ENCODE measurements at regions not wholly inside any gene's neighbourhood (a gene's known extent, or its start where the extent isn't known, plus 50 kb on each side); places are given as distances from the start of the nearest gene placed in this dataset.
A peak's percentile ranks its signal among the peaks of the same experiment; 100 is the strongest.
"Not testable (repeated sequence)": the region's sequence is repeated elsewhere in the genome, so short reads cannot be mapped to it uniquely, and the experiment has no call there.

DNA sequence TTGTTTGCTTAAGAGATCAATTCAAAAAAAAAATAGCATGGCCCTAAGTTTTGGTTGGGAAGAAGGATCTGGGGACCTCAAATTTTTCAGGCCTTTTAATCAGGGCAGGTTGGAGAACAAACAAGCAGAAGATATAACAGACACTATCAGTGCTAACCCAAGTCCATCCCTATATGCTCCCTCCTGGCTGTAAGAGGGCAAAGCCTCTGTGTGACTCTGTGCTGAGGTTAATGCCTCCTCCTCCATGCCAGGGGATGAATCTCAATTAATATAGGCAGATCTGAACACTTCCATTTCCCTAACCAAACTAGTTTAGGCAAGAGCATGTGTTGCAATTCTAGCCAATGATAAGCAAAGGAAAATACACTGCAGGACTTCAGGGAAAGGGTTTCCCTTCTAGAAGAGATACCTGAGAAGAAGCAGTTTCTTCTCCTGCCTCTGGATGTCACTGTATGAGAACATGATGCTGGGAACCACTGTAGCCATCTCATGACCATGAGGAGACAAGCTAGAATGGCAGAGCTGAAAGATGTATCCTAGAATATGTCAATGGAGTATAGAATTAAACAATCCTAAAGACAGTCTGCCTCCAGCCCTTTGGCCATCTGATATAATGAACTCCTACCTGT is 76.0 kb downstream of the CHD9NB start:
- in situ Hi-C loops (cut with MboI; ENCODE audit: low pct_unique_long_range_greater_than_20kb, low sequenced_read_pairs): no loop called here
- DNase-seq: peak; percentile 6

DNA sequence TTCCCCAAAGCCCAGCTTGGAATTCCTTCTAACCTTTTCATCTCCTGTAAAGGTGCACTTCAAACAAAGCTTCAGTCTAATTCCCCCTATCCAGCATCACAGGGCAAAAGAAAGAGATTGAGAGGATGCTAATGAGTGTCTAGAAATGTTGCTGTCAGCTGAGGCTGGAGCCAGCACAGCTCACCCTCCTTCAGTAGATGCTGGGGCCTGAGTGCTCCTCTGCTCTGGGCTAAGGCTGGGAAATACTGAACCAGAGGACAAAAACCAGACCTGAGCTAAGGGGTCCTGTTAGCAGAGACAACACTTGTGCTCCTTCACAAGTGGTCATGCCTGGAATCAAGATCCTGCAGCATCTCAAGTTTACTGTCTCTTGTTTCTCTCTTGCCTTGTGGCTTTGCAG is 85.0 kb downstream of the CHD9NB start:
- in situ Hi-C loops (cut with MboI; ENCODE audit: low pct_unique_long_range_greater_than_20kb, low sequenced_read_pairs): no loop called here
- DNase-seq: no peak

- in situ Hi-C loops (cut with MboI; ENCODE audit: low pct_unique_long_range_greater_than_20kb, low sequenced_read_pairs): no loop called here
- no peak for DNase-seq
These were observed 88.4 kb downstream of the CHD9NB start for GRCh38 chr16:52964290-52964689.

DNA sequence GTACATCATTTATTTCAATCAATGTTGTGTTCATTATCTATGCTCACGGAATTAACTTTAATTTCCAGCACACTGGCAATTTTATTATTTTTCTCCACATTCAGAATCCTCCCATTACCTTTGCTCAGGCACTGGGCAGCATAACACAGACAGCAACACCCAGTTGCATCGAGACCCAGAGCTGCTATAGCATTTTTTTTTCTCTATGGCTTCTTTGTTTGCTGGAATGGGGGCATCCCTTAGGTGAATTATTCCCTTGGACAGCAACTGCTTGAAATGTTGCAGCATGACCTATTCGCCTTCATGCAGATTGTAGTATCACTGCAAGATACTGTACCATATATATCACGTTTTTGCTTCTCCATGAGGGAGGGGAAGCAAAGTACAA is 88.8 kb downstream of the CHD9NB start:
- no peak for DNase-seq
- in situ Hi-C loops (cut with MboI; ENCODE audit: low pct_unique_long_range_greater_than_20kb, low sequenced_read_pairs): no loop called here

GRCh38 chr16:52963212-52963854 is 89.4 kb downstream of the CHD9NB start:
- DNase-seq: no peak
- in situ Hi-C loops (cut with MboI; ENCODE audit: low pct_unique_long_range_greater_than_20kb, low sequenced_read_pairs): no loop called here

DNA sequence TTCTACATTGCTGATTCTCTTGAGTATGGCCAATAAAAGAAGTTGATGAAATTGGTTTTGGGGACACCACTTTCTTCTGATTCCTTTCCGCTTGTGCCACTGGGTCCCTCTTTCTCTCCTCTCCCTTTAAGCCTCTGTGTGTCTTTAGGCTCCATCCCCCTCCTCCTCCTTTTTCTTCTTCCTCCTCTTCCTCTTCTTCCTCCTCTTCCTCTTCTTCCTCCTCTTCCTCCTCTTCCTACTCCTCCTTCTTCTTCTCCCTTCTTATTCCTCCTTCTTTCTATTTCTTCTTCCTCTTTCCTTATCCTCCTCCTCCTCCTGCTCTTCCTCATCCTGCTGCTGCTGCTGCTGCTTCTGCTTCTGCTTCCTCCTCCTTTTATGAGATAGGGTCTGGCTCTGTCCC is 93.7 kb downstream of the CHD9NB start:
- in situ Hi-C loops (cut with MboI; ENCODE audit: low pct_unique_long_range_greater_than_20kb, low sequenced_read_pairs): no loop called here
- no peak for DNase-seq

DNA sequence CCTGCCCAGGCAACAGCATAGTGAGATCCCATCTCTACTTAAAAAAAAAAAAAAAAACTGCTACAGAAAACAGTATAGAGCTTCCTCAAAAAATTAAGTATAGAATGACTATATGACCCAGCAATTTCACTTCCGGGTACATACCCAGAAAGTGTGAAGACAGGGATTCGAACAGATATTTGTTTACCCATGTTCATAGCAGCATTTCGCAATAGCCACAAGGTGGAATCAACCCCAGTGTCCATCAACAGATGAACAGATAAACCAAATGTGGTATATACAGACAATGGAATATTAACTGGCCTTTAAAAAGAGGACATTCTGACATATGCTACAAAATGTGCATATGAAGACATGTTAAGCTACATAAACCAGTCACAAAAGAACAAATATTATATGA is 95.5 kb downstream of the CHD9NB start:
- in situ Hi-C loops (cut with MboI; ENCODE audit: low pct_unique_long_range_greater_than_20kb, low sequenced_read_pairs): no loop called here
- no peak for DNase-seq

DNA sequence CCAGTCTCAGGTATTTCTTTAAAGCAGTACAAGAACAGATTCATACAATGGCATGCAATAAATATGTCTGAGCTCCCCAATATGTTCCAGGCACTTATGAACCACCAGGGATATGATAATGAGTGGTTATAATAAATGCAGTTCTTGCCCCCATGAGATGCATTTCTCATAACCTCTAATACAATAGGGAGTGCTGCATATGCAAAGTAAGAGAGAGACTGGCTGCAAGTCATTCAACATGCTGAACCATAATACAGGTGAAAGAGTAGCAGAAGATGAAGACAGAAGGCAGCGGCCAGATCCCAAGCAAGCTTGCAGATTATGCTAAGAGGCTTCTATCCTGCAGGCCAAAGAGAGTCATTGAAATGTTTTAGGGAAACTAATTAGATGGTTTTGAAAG is 96.7 kb downstream of the CHD9NB start:
- no peak for DNase-seq
- in situ Hi-C loops (cut with MboI; ENCODE audit: low pct_unique_long_range_greater_than_20kb, low sequenced_read_pairs): no loop called here

- no peak for DNase-seq
- in situ Hi-C loops (cut with MboI; ENCODE audit: low pct_unique_long_range_greater_than_20kb, low sequenced_read_pairs): no loop called here
These were observed 99.5 kb downstream of the CHD9NB start for GRCh38 chr16:52953215-52953614.

- DNase-seq: no peak
- in situ Hi-C loops (cut with MboI; ENCODE audit: low pct_unique_long_range_greater_than_20kb, low sequenced_read_pairs): no loop called here
These were observed 103.8 kb downstream of the CHD9NB start for GRCh38 chr16:52948946-52949345.

DNA sequence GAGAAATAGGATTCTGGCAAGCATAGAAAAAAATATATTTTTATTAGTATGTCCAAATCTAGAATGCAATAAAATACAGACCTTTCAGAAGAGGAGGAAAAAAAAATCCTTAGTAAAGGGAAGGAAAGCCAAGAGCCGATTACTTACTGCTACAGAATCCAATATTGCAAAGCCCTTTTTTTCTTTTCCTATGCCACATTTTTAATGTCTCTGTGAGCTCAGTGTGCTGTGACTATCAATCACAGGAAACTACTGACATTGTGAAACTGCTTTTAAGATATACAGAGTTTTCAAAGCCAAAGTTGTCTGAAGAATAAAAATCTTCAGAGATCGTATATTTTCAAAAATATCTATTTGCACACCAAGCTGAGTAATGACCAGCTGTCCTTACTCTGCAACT is 120.4 kb downstream of the CHD9NB start:
- in situ Hi-C loops (cut with MboI; ENCODE audit: low pct_unique_long_range_greater_than_20kb, low sequenced_read_pairs): no loop called here
- no peak for DNase-seq

- DNase-seq: no peak
- in situ Hi-C loops (cut with MboI; ENCODE audit: low pct_unique_long_range_greater_than_20kb, low sequenced_read_pairs): no loop called here
These were observed 123.0 kb downstream of the CHD9NB start for GRCh38 chr16:52929478-52930400.

GRCh38 chr16:52928955-52929354 is 123.7 kb downstream of the CHD9NB start:
- in situ Hi-C loops (cut with MboI; ENCODE audit: low pct_unique_long_range_greater_than_20kb, low sequenced_read_pairs): no loop called here
- DNase-seq: no peak

- in situ Hi-C loops (cut with MboI; ENCODE audit: low pct_unique_long_range_greater_than_20kb, low sequenced_read_pairs): no loop called here
- no peak for DNase-seq
These were observed 127.6 kb downstream of the CHD9NB start for GRCh38 chr16:52925143-52925542.

- in situ Hi-C loops (cut with MboI; ENCODE audit: low pct_unique_long_range_greater_than_20kb, low sequenced_read_pairs): no loop called here
- DNase-seq: no peak
These were observed 128.5 kb downstream of the CHD9NB start for GRCh38 chr16:52924162-52924561.

DNA sequence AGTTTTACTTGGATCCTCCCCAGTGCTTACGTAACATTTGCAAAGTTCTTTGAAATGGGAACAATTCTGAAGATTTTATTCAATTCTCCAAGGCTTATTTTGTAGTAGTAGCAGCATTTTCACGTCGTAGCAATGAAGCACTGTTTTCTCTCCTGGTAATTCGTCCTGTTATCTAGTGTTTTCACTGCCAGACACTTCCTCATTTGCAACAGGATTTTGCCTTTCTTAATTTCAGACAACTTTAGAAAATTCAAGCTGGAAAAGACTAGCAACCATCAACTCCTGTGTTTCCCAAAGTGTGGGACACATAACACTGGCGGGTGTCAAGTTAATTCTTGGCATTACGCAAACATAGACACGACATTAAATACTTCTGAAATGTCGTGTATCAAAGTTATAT is 131.6 kb downstream of the CHD9NB start:
- DNase-seq: no peak
- in situ Hi-C loops (cut with MboI; ENCODE audit: low pct_unique_long_range_greater_than_20kb, low sequenced_read_pairs): no loop called here

DNA sequence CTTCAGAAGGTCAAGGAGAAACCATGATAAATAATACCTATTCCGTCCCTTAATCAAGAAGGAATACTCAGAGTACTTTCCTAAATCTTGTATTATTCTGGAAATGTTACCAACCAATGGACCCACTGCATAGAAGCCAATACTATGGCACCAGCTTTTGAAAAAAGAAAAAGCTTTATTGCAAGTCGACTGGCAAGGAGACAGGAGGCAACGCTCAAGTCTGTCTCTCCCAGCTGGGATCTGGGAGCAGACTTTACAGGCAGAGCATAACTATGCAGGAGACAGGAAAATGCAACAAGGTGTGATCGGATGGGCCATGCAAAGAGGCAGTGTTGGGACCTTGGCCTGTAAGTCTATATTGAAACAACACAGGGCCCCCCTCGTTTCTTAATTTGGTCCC is 132.4 kb downstream of the CHD9NB start:
- in situ Hi-C loops (cut with MboI; ENCODE audit: low pct_unique_long_range_greater_than_20kb, low sequenced_read_pairs): no loop called here
- DNase-seq: no peak

DNA sequence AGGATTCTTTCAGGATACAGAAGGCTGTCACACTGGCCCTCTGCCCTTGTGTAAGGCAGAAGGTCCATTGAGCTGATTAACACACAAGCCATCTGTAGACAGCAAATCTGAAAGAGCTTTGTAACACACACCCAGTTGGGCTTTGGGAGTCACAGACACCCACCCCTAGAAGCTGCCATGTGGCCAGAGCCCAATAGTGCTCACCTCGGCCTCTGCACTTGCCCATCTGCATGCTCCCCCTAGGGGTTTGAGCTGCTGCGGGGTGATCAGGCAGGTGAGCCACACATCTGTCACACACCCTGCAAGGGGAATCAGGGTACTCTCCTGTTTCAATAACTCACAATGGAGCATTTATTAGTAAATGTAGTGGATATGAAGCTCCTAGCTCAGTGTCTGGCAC is 138.3 kb downstream of the CHD9NB start:
- DNase-seq: no peak
- in situ Hi-C loops (cut with MboI; ENCODE audit: low pct_unique_long_range_greater_than_20kb, low sequenced_read_pairs): no loop called here

DNA sequence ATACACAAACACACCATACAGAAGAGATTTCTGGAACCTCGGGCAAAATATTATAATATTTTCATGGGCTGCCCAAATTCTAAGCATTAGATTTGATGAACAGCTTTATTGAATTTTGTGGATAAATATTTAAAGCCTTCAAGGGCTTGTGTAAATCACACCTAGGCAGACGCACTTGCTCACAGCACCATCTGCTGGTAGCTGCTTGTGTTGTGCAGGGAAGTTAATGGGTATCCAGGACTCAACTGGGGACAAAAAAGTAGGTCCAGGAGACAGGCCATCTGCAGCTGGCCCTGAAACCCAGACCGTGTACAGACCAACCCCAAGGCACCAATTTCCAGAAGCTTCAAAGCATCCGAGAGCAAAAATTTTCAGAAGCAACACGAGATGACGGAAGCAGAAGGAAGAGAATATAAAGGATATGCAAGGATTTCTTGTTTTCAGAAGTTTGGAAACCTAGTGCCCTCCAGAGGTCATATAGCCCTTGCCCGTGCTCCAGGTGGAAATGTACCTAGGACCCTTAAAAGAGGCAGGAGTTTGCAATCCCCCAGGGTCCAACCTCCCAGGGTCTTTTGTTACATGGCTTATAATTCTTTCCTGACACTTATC is 140.0 kb downstream of the CHD9NB start:
- peak; percentile 59 for DNase-seq
- in situ Hi-C loops (cut with MboI; ENCODE audit: low pct_unique_long_range_greater_than_20kb, low sequenced_read_pairs): no loop called here

GRCh38 chr16:52908057-52908456 is 144.6 kb downstream of the CHD9NB start:
- in situ Hi-C loops (cut with MboI; ENCODE audit: low pct_unique_long_range_greater_than_20kb, low sequenced_read_pairs); DNase-seq: not testable (repeated sequence)
